Renal cortical epithelial cell (primary cell): ENCODE measurements at regions not wholly inside any gene's neighbourhood (a gene's known extent, or its start where the extent isn't known, plus 50 kb on each side); places are given as distances from the start of the nearest gene placed in this dataset.

Source experiments
- DNase-seq: peaks from one replicate; pipeline ENCODE4 v3.0.0-alpha.2; 2011; ENCODE audit warnings: low read depth

GRCh38 chr6:22883061-22883717 is 313.8 kb downstream of the HDGFL1 start:
- DNase-seq: no peak

- DNase-seq: no peak
Observed at GRCh38 chr6:22884456-22884855, 315.1 kb downstream of the HDGFL1 start.

GRCh38 chr6:22886650-22887581 is 317.6 kb downstream of the HDGFL1 start:
- DNase-seq: peak; percentile 81

- DNase-seq: peak; percentile 96
Observed at GRCh38 chr6:22888163-22888752, 318.9 kb downstream of the HDGFL1 start.

GRCh38 chr6:22891934-22892333 is 322.6 kb downstream of the HDGFL1 start:
- DNase-seq: no peak

- peak; percentile 99 for DNase-seq
Observed at GRCh38 chr6:22892452-22892851, 323.1 kb downstream of the HDGFL1 start.

- no peak for DNase-seq
Observed at GRCh38 chr6:22896696-22897095, 327.3 kb downstream of the HDGFL1 start.

- DNase-seq: peak; percentile 64
Observed at GRCh38 chr6:22899426-22899825, 330.1 kb downstream of the HDGFL1 start.

- no peak for DNase-seq
Observed at GRCh38 chr6:22903826-22904225, 334.5 kb downstream of the HDGFL1 start.

- no peak for DNase-seq
Observed at GRCh38 chr6:22904431-22904830, 335.1 kb downstream of the HDGFL1 start.

GRCh38 chr6:22906091-22906549 is 336.8 kb downstream of the HDGFL1 start:
- DNase-seq: peak; percentile 76

- DNase-seq: no peak
Observed at GRCh38 chr6:22907085-22907484, 337.7 kb downstream of the HDGFL1 start.

- no peak for DNase-seq
Observed at GRCh38 chr6:22910370-22910769, 341.0 kb downstream of the HDGFL1 start.

GRCh38 chr6:22913612-22914011 is 344.2 kb downstream of the HDGFL1 start:
- no peak for DNase-seq

GRCh38 chr6:22917344-22917743 is 348.0 kb downstream of the HDGFL1 start:
- DNase-seq: no peak

GRCh38 chr6:22921828-22922227 is 352.5 kb downstream of the HDGFL1 start:
- DNase-seq: no peak

- DNase-seq: no peak
Observed at GRCh38 chr6:22925304-22925835, 356.0 kb downstream of the HDGFL1 start.

GRCh38 chr6:22925920-22926789 is 356.8 kb downstream of the HDGFL1 start:
- no peak for DNase-seq

- no peak for DNase-seq
Observed at GRCh38 chr6:22926790-22927354, 357.5 kb downstream of the HDGFL1 start.

GRCh38 chr6:22928775-22929174 is 359.4 kb downstream of the HDGFL1 start:
- no peak for DNase-seq
